ENCODE measurements at regions not wholly inside any gene's neighbourhood (a gene's known extent, or its start where the extent isn't known, plus 50 kb on each side); places are given as distances from the start of the nearest gene placed in this dataset.

DNA sequence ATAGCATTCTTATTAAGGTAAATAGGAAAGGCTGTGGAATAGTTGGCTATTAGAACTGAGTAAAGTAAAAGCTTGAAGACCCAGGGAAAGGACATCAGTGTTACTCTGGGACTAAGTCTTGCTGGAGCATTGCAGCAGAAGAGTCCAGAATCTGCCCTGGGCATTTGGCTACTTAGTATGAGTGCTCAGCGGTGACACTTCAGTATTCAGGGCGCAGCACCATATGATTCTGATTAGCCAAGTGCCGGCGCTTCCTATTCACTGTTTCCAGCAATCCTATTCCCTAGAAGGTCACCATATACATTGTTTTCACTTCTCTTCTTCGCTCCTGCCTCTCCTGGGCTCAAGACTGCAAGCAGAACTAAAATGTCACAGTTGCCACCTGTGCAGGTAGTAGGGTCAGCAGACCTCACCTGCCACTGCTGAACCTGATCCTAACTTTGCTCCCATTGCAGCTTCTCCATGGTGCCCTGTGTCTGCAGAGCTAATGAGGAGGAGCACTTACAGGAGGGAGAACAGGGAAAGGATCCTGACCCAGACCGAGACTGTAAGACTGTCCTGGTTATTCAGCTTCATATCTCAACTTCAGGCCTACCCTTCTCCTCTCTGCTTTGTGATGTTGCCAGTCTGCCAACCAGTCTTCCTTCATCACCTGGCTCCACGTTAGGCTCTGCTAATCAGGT, 313.6 kb upstream of the PIK3R1 start:
- TF ChIP-seq POLR2A (IDR thresholded peaks at IDR 0.05; ENCODE audit: low read depth, low read length) (no peak), POLR2AphosphoS5 (IDR thresholded peaks at IDR 0.05; ENCODE audit: low read depth, low read length) (no peak)
